ENCODE measurements at regions not wholly inside any gene's neighbourhood (a gene's known extent, or its start where the extent isn't known, plus 50 kb on each side); places are given as distances from the start of the nearest gene placed in this dataset.
"Not testable (repeated sequence)": the region's sequence is repeated elsewhere in the genome, so short reads cannot be mapped to it uniquely, and the experiment has no call there.

DNA sequence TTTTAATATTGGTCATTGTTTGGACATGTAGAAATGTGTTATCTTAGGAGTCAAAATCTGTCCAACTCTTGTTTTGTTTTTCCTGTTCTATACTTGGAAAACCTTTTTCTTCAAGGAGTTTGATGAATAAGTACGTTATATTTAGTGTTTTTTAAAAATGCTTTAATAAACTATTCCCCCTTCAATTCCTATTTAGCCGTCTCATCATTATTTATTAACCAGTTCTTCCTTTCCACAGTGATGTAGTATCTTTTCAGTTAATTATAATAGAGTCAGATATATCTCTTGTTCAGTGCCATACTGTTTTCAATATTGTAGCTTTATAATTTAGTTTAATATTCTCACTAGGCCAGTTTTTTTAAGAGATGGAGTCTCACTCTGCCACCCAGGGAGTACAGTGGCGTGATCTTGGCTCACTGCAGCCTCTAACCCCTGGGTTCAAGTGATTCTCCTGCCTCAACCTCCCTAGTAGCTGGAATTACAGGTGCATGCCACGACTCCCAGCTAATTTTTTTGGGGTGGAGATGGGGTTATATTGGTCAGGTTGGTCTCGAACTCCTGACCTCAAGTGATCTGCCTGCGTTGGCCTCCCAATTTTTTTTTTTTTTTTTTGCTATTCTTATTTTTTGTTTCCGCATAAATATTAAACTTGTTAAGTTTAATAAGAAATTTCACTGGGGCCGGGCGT lies 72.9 kb downstream of the KPNA2 start:
- no peak for DNase-seq
- Histone ChIP-seq H3K79me2 (ENCODE audit: insufficient read depth, low read length) (peaks cover 90% of the 10 kb centered on the region), H3K4me2 (ENCODE audit: insufficient read depth, low read length) (no peak overlapping the region), H3K4me1 (ENCODE audit: insufficient read depth, low read length) (peaks cover 5% of the 10 kb centered on the region), H2AFZ (ENCODE audit: low read depth, low read length) (no peak overlapping the region), H3K27ac (ENCODE audit: low read length) (no peak overlapping the region), H3K4me3 (ENCODE audit: low read depth in 1 of 2, low read length in 2 of 2) (no peak overlapping the region), H4K20me1 (ENCODE audit: insufficient read depth, low read length) (no peaks in the 10 kb centered on the region; the same call in 1 of the 2 replicates), H3K36me3 (ENCODE audit: insufficient read depth, low read length) (peaks cover 25% of the 10 kb centered on the region; the same call in 1 of the 2 replicates), H3K9ac (ENCODE audit: low read depth, low read length) (no peak overlapping the region), H3K27me3 (ENCODE audit: insufficient read depth, low read length, poor library complexity) (no peaks in the 10 kb centered on the region), H3K9me3 (ENCODE audit: insufficient read depth, low read length, severe bottlenecking) (peaks cover 3% of the 10 kb centered on the region)
- TF ChIP-seq, protein P1, sequence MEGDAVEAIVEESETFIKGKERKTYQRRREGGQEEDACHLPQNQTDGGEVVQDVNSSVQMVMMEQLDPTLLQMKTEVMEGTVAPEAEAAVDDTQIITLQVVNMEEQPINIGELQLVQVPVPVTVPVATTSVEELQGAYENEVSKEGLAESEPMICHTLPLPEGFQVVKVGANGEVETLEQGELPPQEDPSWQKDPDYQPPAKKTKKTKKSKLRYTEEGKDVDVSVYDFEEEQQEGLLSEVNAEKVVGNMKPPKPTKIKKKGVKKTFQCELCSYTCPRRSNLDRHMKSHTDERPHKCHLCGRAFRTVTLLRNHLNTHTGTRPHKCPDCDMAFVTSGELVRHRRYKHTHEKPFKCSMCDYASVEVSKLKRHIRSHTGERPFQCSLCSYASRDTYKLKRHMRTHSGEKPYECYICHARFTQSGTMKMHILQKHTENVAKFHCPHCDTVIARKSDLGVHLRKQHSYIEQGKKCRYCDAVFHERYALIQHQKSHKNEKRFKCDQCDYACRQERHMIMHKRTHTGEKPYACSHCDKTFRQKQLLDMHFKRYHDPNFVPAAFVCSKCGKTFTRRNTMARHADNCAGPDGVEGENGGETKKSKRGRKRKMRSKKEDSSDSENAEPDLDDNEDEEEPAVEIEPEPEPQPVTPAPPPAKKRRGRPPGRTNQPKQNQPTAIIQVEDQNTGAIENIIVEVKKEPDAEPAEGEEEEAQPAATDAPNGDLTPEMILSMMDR (IDR thresholded peaks at IDR 0.05; ENCODE audit: borderline replicate concordance, extremely low read depth, low read length, poor library complexity, severe bottlenecking), result no peak
- TF ChIP-seq EZH2 (IDR thresholded peaks at IDR 0.05; ENCODE audit: borderline replicate concordance, low read depth, low read length, severe bottlenecking), result no peak
- ATAC-seq (ENCODE audit: insufficient read depth, low read depth), result no peak

DNA sequence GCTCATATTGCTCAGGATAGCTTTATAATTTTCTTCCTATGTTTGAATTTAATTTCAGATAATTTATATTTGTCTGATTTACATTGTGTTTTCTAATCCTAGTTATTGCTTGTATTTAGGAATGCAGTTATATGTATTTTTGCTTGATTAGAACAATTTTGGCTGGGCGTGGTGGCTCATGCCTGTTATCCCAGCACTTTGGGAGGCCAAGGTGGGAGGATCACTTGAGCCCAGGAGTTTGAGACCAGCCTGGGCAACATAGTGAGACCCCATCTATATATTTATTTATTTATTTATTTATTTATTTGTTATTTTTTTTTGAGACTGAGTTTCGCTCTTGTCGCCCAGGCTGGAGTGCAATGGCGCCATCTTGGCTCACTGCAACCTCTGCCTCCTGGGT lies 73.9 kb downstream of the KPNA2 start:
- not testable (repeated sequence) for H2AFZ ChIP-seq (ENCODE audit: low read depth, low read length); DNase-seq; H3K27me3 ChIP-seq (ENCODE audit: insufficient read depth, low read length, poor library complexity); H3K27ac ChIP-seq (ENCODE audit: low read length); H3K4me1 ChIP-seq (ENCODE audit: insufficient read depth, low read length); H3K4me2 ChIP-seq (ENCODE audit: insufficient read depth, low read length); H3K9ac ChIP-seq (ENCODE audit: low read depth, low read length); H3K9me3 ChIP-seq (ENCODE audit: insufficient read depth, low read length, severe bottlenecking); H4K20me1 ChIP-seq (ENCODE audit: insufficient read depth, low read length); H3K4me3 ChIP-seq (ENCODE audit: low read depth in 1 of 2, low read length in 2 of 2); ATAC-seq (ENCODE audit: insufficient read depth, low read depth)
- Histone ChIP-seq H3K79me2 (ENCODE audit: insufficient read depth, low read length) (peaks cover 89% of the 10 kb centered on the region), H3K36me3 (ENCODE audit: insufficient read depth, low read length) (peaks cover 29% of the 10 kb centered on the region)

DNA sequence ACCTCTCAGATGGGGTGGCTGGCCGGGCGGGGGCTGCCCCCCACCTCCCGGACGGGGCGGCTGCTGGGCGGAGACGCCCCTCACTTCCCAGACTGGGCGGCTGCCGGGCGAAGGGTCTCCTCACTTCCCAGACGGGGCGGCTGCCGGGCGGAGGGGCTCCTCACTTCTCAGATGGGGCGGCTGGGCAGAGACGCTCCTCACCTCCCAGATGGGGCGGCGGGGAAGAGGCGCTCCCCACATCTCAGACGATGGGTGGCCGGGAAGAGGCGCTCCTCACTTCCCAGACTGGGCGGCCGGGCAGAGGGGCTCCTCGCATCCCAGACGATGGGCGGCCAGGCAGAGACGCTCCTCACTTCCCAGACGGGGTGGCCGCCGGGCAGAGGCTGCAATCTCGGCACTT lies 80.7 kb downstream of the KPNA2 start:
- not testable (repeated sequence) for H3K27me3 ChIP-seq (ENCODE audit: insufficient read depth, low read length, poor library complexity); H3K9me3 ChIP-seq (ENCODE audit: insufficient read depth, low read length, severe bottlenecking); H3K4me3 ChIP-seq (ENCODE audit: low read depth in 1 of 2, low read length in 2 of 2); ATAC-seq (ENCODE audit: insufficient read depth, low read depth); H3K4me1 ChIP-seq (ENCODE audit: insufficient read depth, low read length); H3K4me2 ChIP-seq (ENCODE audit: insufficient read depth, low read length); DNase-seq; H4K20me1 ChIP-seq (ENCODE audit: insufficient read depth, low read length); H2AFZ ChIP-seq (ENCODE audit: low read depth, low read length); H3K9ac ChIP-seq (ENCODE audit: low read depth, low read length); H3K27ac ChIP-seq (ENCODE audit: low read length)
- H3K36me3 ChIP-seq (ENCODE audit: insufficient read depth, low read length), result peaks cover 43% of the 10 kb centered on the region
- H3K79me2 ChIP-seq (ENCODE audit: insufficient read depth, low read length), result peaks cover 33% of the 10 kb centered on the region

DNA sequence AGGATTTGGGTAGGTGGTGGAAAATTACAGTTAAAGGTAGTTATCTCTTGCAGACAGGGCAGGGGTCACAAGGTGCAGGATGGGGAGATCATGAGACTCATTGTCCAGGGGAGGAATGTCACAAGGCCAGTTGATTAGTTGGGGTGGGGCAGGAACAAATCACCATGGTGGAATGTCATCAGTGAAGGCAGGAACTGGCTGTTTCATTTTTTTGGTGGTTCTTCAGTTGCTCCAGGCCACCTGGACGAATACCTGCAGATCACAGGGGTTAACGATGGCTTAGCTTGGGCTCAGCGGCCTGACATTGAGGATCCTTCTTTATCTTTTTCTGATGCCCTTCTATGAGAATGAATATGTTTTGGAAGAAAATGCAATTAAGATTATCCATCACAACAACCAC lies 87.1 kb downstream of the KPNA2 start:
- no peak for TF ChIP-seq EZH2 (IDR thresholded peaks at IDR 0.05; ENCODE audit: borderline replicate concordance, low read depth, low read length, severe bottlenecking)
- TF ChIP-seq, protein P1 (IDR thresholded peaks at IDR 0.05; ENCODE audit: borderline replicate concordance, extremely low read depth, low read length, poor library complexity, severe bottlenecking), result no peak
- no peak for DNase-seq
- H3K9me3 ChIP-seq (ENCODE audit: insufficient read depth, low read length, severe bottlenecking), result no peaks in the 10 kb centered on the region

More for the DNA sequence above, 87.1 kb downstream of the KPNA2 start:
- no peak for ATAC-seq (ENCODE audit: insufficient read depth, low read depth)
- no peaks in the 10 kb centered on the region for H4K20me1 ChIP-seq (ENCODE audit: insufficient read depth, low read length)
- H3K27me3 ChIP-seq (ENCODE audit: insufficient read depth, low read length, poor library complexity), result no peaks in the 10 kb centered on the region
- peaks cover 4% of the 10 kb centered on the region; the same call in 1 of the 2 replicates for H3K79me2 ChIP-seq (ENCODE audit: insufficient read depth, low read length)
- H2AFZ ChIP-seq (ENCODE audit: low read depth, low read length), result no peak overlapping the region
- H3K4me2 ChIP-seq (ENCODE audit: insufficient read depth, low read length), result no peak overlapping the region
- no peak overlapping the region for H3K4me3 ChIP-seq (ENCODE audit: low read depth in 1 of 2, low read length in 2 of 2)
- peaks cover 14% of the 10 kb centered on the region for H3K4me1 ChIP-seq (ENCODE audit: insufficient read depth, low read length)
- H3K9ac ChIP-seq (ENCODE audit: low read depth, low read length), result no peak overlapping the region
- no peak overlapping the region for H3K27ac ChIP-seq (ENCODE audit: low read length)
- peaks cover 78% of the 10 kb centered on the region for H3K36me3 ChIP-seq (ENCODE audit: insufficient read depth, low read length)

Data from DND-41 (cell line).